ENCODE measurements at regions not wholly inside any gene's neighbourhood (a gene's known extent, or its start where the extent isn't known, plus 50 kb on each side); places are given as distances from the start of the nearest gene placed in this dataset.

- DNase-seq, result peak; percentile 56
- Histone ChIP-seq H3K9me2 (replicated peaks; ENCODE audit: low read length) (no peaks in the 10 kb centered on the region), H3K4me2 (ENCODE audit: low read length) (no peak overlapping the region), H2AFZ (ENCODE audit: low read length) (no peak overlapping the region), H3F3A (ENCODE audit: low read length, unreplicated experiment) (no peaks in the 10 kb centered on the region), H3K27ac (ENCODE audit: low read length) (no peak overlapping the region), H3K4me3 (ENCODE audit: low read length) (no peak overlapping the region), H3K27me3 (ENCODE audit: low read length) (no peaks in the 10 kb centered on the region), H3K4me1 (ENCODE audit: insufficient read depth, low read length) (no peaks in the 10 kb centered on the region), H3K9me3 (ENCODE audit: low read length) (no peaks in the 10 kb centered on the region), H4K20me1 (ENCODE audit: low read length) (no peaks in the 10 kb centered on the region), H3K79me2 (ENCODE audit: low read length) (no peaks in the 10 kb centered on the region), H3K36me3 (ENCODE audit: low read depth, low read length) (no peaks in the 10 kb centered on the region), H3K9ac (ENCODE audit: low read length) (no peak overlapping the region)
- CTCF ChIA-PET, result no interaction called here
- ATAC-seq, result no peak
- intact Hi-C loops (cut with micrococcal nuclease), result no loop called here
- TF ChIP-seq CTCF (conservative IDR thresholded peaks at IDR 0.05; ENCODE audit: low read depth, low read length) (peak; percentile 62; the same call in 1 of the 2 replicates), EZH2 (IDR thresholded peaks at IDR 0.05; ENCODE audit: low read length, unreplicated experiment) (no peak)
- BruUV-seq (replicated peaks), result no TSS peak
- POLR2A ChIA-PET (ENCODE audit: unreplicated experiment), result interaction anchor here (0.6 kb wide), 1 partner anchor 43 kb away, joined by 4 read pairs; no protein-coding TSS in a partner anchor
These were observed 425.5 kb downstream of the PCDH20 start for GRCh38 chr13:60990032-60990733.

- BruUV-seq (replicated peaks), result no TSS peak
- Histone ChIP-seq H3K4me3 (ENCODE audit: low read length) (no peak overlapping the region), H3K27ac (ENCODE audit: low read length) (no peak overlapping the region), H3K9me2 (replicated peaks; ENCODE audit: low read length) (no peaks in the 10 kb centered on the region), H3K9ac (ENCODE audit: low read length) (no peak overlapping the region), H3K36me3 (ENCODE audit: low read depth, low read length) (no peaks in the 10 kb centered on the region), H4K20me1 (ENCODE audit: low read length) (no peaks in the 10 kb centered on the region), H3K4me2 (ENCODE audit: low read length) (no peak overlapping the region), H3F3A (ENCODE audit: low read length, unreplicated experiment) (no peaks in the 10 kb centered on the region), H3K27me3 (ENCODE audit: low read length) (no peaks in the 10 kb centered on the region), H2AFZ (ENCODE audit: low read length) (no peak overlapping the region), H3K79me2 (ENCODE audit: low read length) (no peaks in the 10 kb centered on the region), H3K4me1 (ENCODE audit: insufficient read depth, low read length) (no peaks in the 10 kb centered on the region), H3K9me3 (ENCODE audit: low read length) (no peaks in the 10 kb centered on the region)
- ChIA-PET CTCF (no interaction called here), POLR2A (ENCODE audit: unreplicated experiment) (no interaction called here)
- no peak for DNase-seq
- intact Hi-C loops (cut with micrococcal nuclease), result no loop called here
- no peak for TF ChIP-seq EZH2 (IDR thresholded peaks at IDR 0.05; ENCODE audit: low read length, unreplicated experiment)
- no peak for TF ChIP-seq CTCF (conservative IDR thresholded peaks at IDR 0.05; ENCODE audit: low read depth, low read length)
- TF ChIP-seq EZH2phosphoT487 (IDR thresholded peaks at IDR 0.05; ENCODE audit: borderline replicate concordance, low read length), result no peak
- no peak for ATAC-seq
These were observed 429.3 kb downstream of the PCDH20 start for GRCh38 chr13:60986301-60986700.

GRCh38 chr13:60981407-60981806 is 434.2 kb downstream of the PCDH20 start:
- H3K9ac ChIP-seq (ENCODE audit: low read length), result no peak overlapping the region
- no peak overlapping the region for H3K4me3 ChIP-seq (ENCODE audit: low read length)
- POLR2A ChIA-PET (ENCODE audit: unreplicated experiment), result no interaction called here
- H4K20me1 ChIP-seq (ENCODE audit: low read length), result no peaks in the 10 kb centered on the region
- H3K4me2 ChIP-seq (ENCODE audit: low read length), result no peak overlapping the region
- no peak for ATAC-seq
- TF ChIP-seq EZH2phosphoT487 (IDR thresholded peaks at IDR 0.05; ENCODE audit: borderline replicate concordance, low read length) (no peak), EZH2 (IDR thresholded peaks at IDR 0.05; ENCODE audit: low read length, unreplicated experiment) (no peak)
- no peak for DNase-seq
- H2AFZ ChIP-seq (ENCODE audit: low read length), result no peak overlapping the region
- no peaks in the 10 kb centered on the region for H3K27me3 ChIP-seq (ENCODE audit: low read length)
- CTCF ChIA-PET, result no interaction called here
- H3K4me1 ChIP-seq (ENCODE audit: insufficient read depth, low read length), result no peaks in the 10 kb centered on the region
- H3K27ac ChIP-seq (ENCODE audit: low read length), result no peak overlapping the region
- H3K9me2 ChIP-seq (replicated peaks; ENCODE audit: low read length), result no peaks in the 10 kb centered on the region
- no TSS peak for BruUV-seq (replicated peaks)
- H3K36me3 ChIP-seq (ENCODE audit: low read depth, low read length), result no peaks in the 10 kb centered on the region
- H3K79me2 ChIP-seq (ENCODE audit: low read length), result no peaks in the 10 kb centered on the region
- no peaks in the 10 kb centered on the region for H3K9me3 ChIP-seq (ENCODE audit: low read length)
- H3F3A ChIP-seq (ENCODE audit: low read length, unreplicated experiment), result no peaks in the 10 kb centered on the region
- intact Hi-C loops (cut with micrococcal nuclease), result no loop called here
